ENCODE measurements at regions not wholly inside any gene's neighbourhood (a gene's known extent, or its start where the extent isn't known, plus 50 kb on each side); places are given as distances from the start of the nearest gene placed in this dataset.

GRCh38 chr7:35544028-35544742 is 150.8 kb downstream of the HERPUD2 start:
- no peak for TF ChIP-seq CTCF (conservative IDR thresholded peaks at IDR 0.05 in 1 of 2, IDR thresholded peaks at IDR 0.05 in 1 of 2; ENCODE audit: low read depth in 1 of 2, low read length in 2 of 2)
- no peak for TF ChIP-seq EZH2 (IDR thresholded peaks at IDR 0.05; ENCODE audit: low read length, missing control alignments)
